Activated T-cell treated with anti-CD3 and anti-CD28 coated beads, Interleukin-2, amount 50 U/mL, for 24 hours (primary cell): ENCODE measurements at regions not wholly inside any gene's neighbourhood (a gene's known extent, or its start where the extent isn't known, plus 50 kb on each side); places are given as distances from the start of the nearest gene placed in this dataset.
"Not testable (repeated sequence)": the region's sequence is repeated elsewhere in the genome, so short reads cannot be mapped to it uniquely, and the experiment has no call there.

Experiments
- DNase-seq: peaks from one replicate; pipeline ENCODE4 v3.0.0-alpha.2; 2020
- H3K27ac Mint-ChIP-seq: 2 replicates; pipeline ENCODE4 v1.8.0; 2020; ENCODE audit warnings: mild to moderate bottlenecking, mixed read lengths
- H3K27me3 Mint-ChIP-seq: 2 replicates; pipeline ENCODE4 v1.8.0; 2020; ENCODE audit warnings: mixed read lengths
- H3K36me3 Mint-ChIP-seq: 2 replicates; pipeline ENCODE4 v1.8.0; 2020; ENCODE audit warnings: low read depth, mixed read lengths
- H3K4me1 Mint-ChIP-seq: 2 replicates; pipeline ENCODE4 v1.8.0; 2020; ENCODE audit warnings: low read depth, mixed read lengths
- H3K4me3 Mint-ChIP-seq: 2 replicates; pipeline ENCODE4 v1.8.0; 2020; ENCODE audit warnings: mild to moderate bottlenecking, moderate library complexity, mixed read lengths
- H3K9me3 Mint-ChIP-seq: 2 replicates; pipeline ENCODE4 v1.8.0; 2020; ENCODE audit warnings: mixed read lengths

DNA sequence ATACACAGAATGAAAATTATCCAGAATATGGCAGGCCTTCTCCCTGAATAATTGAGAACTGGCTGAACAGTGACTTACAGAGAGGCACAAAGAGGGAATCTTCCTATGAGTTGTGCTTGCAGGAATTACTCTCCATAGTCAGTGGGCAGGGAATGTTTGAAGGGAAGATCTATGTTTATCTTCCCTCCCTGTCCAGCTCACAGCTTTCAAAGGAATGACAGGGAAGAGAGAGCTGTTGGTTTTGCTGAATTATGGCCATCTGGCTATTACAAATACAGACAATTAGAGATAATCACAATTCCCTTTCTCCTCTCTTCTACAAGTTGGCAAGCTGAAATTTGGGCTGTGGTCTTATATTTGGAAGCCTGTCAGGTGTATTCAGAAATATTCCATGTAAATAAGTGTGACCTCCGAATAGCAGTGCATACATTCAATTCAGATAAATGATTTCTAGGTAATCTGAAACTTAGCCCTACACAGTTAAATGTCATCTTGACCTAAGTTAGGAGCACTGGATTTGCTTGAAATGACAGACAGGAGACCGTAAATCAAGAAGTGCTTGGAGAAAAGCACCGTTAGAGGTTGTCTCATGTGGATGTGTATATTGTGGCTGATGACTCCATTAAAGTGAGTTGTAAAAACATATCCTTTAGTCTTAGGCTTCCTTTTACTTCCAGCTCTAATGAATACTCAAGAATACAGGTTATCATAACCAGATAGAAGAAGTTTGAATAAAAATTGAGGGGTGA lies 136.8 kb downstream of the C4orf33 start:
- Mint-ChIP-seq H3K27ac (no peak overlapping the region), H3K9me3 (no peaks in the 10 kb centered on the region), H3K27me3 (peaks cover 17% of the 10 kb centered on the region), H3K36me3 (no peaks in the 10 kb centered on the region), H3K4me1 (no peaks in the 10 kb centered on the region), H3K4me3 (no peak overlapping the region)
- DNase-seq, result no peak

DNA sequence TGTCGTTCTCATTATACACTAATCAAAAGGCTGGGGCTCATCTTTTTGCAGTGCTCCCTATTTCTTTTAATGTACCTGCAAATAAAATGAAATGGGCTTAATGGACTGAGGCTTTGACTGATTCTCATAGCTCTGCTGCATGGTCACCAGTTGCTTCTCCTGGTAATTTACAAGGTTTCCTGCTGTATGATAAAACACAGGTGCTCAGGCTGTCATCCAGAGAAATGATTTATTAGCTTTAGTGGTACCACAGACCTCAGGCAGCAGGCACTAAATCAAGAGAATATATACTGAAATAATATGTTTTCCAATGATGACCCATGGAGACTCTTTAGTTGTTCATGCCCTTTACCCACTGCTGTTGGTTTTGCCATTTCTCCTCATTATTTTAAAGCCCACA lies 137.7 kb downstream of the C4orf33 start:
- Mint-ChIP-seq H3K36me3 (no peaks in the 10 kb centered on the region), H3K27ac (no peak overlapping the region), H3K9me3 (no peaks in the 10 kb centered on the region), H3K4me3 (no peak overlapping the region), H3K27me3 (peaks cover 15% of the 10 kb centered on the region), H3K4me1 (no peaks in the 10 kb centered on the region)
- no peak for DNase-seq

DNA sequence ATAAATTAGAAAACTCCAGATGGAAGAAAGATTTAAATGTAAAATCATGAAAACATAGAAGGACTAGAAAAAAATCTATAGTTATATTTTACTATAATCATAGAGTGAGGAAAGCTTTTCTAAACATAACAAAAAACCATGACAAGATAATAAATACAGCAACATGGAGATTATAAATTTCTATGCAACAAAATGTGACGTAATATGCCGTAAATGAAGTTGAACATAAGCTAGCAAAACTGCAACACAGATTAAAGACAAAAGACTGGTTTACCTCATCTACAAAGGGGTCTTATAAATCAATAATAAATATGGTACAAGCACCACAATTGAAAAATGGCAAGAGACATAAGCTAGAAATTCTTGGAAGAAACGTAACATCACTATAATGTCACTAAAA lies 140.4 kb downstream of the C4orf33 start:
- Mint-ChIP-seq H3K9me3 (no peaks in the 10 kb centered on the region), H3K27me3 (peaks cover 3% of the 10 kb centered on the region)
- no peak for DNase-seq

DNA sequence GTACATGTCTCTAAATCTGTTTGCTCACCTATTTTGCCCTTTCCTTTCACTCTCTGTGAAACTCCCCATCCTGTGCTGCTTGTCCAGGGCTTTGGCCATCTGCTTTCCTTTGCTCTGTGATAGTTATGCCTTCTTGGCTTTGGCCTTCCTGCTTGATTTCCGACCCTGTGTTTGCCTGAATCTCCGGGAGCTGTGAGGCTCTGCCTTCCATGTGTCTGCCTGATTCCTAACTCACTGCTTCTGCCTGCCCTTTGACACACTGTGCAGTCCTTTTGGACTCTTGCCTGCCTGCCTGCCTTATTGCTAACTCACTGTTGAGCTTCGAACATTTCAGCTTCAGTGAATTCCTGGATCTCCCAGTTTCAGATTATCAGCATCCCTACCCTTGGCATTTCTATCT lies 143.1 kb downstream of the C4orf33 start:
- H3K4me3 Mint-ChIP-seq, result no peak overlapping the region
- no peaks in the 10 kb centered on the region for H3K4me1 Mint-ChIP-seq
- H3K27ac Mint-ChIP-seq, result no peak overlapping the region
- H3K9me3 Mint-ChIP-seq, result no peaks in the 10 kb centered on the region
- DNase-seq, result no peak
- no peaks in the 10 kb centered on the region for H3K36me3 Mint-ChIP-seq
- H3K27me3 Mint-ChIP-seq, result peaks cover 3% of the 10 kb centered on the region

More for the DNA sequence above, 140.4 kb downstream of the C4orf33 start:
- Mint-ChIP-seq H3K36me3 (no peaks in the 10 kb centered on the region), H3K4me3 (no peak overlapping the region), H3K4me1 (no peaks in the 10 kb centered on the region), H3K27ac (no peak overlapping the region)

DNA sequence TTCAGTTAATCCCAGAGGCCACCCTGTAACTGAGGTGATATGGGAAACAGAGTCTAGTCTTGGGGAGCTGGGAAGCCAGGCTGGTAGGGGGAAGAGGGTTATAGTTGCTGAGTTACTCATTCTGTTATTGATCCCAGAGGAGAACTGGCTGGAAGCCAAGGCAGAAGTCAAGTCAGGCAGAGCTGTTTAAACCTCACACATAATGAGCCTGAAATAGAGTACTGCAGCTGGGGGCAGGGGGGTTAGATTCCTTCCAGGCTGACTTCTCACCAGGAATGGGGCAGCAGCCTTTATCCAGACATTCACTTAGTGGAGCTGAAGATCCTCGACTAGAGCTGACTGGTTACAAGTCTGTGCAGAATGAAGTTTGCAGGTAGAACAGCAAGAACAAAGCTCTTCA lies 144.9 kb downstream of the C4orf33 start:
- H3K36me3 Mint-ChIP-seq, result no peaks in the 10 kb centered on the region
- no peak for DNase-seq
- H3K4me3 Mint-ChIP-seq, result no peak overlapping the region
- H3K9me3 Mint-ChIP-seq, result no peaks in the 10 kb centered on the region
- no peaks in the 10 kb centered on the region for H3K4me1 Mint-ChIP-seq
- H3K27me3 Mint-ChIP-seq, result peaks cover 6% of the 10 kb centered on the region
- H3K27ac Mint-ChIP-seq, result no peak overlapping the region

DNA sequence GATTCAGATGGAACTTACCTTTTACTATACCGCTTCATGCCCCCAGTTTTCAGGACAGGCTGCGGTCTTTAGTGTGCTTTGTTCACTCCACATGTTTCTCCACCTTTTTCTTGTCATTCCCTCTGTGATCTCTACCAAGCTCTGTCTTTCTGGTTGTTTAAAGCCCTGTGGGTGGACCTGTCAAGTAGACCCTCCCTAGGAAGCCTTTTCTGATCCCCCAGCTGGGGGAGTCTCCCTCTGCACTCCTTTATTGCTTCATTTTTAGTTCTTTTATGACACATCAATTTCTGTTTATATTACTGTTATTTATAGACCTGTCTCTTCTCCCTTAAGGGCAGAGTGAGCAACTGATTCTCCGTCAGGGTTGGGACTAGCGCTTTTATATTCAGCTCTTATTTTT lies 150.2 kb downstream of the C4orf33 start:
- H3K27ac Mint-ChIP-seq, result no peak overlapping the region
- H3K27me3 Mint-ChIP-seq, result peaks cover 5% of the 10 kb centered on the region
- no peak overlapping the region for H3K4me3 Mint-ChIP-seq
- no peaks in the 10 kb centered on the region for H3K4me1 Mint-ChIP-seq
- no peaks in the 10 kb centered on the region for H3K36me3 Mint-ChIP-seq
- H3K9me3 Mint-ChIP-seq, result no peaks in the 10 kb centered on the region
- no peak for DNase-seq

DNA sequence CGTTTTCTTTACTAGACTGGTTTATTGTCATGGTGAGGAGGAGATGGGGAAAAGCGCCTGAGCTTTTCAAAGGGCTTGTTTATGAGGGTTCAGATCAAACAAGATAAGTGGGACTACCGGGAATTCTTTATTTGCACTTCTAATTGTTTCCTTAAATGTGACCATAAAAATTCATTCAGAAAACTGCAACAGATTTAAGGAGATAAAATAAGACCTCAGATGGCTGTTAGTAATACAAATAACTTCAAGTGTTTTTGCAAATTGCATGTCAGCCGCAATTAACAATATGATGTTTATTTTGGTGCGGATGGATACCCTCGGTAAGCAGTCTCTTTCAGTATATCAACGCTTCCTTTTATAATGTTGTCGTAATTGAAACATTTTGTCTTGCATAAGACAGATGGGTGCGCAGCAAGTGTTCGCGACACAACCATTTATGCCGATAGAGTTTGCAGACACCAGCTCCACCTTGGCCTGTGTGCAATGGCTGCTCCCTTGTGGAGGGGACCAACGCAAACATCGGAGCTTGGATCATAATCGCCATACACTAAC lies 151.0 kb downstream of the C4orf33 start:
- no peak for DNase-seq
- Mint-ChIP-seq H3K9me3 (no peaks in the 10 kb centered on the region), H3K4me1 (no peaks in the 10 kb centered on the region), H3K27ac (no peak overlapping the region), H3K4me3 (no peak overlapping the region), H3K36me3 (no peaks in the 10 kb centered on the region), H3K27me3 (peaks cover 6% of the 10 kb centered on the region)

DNA sequence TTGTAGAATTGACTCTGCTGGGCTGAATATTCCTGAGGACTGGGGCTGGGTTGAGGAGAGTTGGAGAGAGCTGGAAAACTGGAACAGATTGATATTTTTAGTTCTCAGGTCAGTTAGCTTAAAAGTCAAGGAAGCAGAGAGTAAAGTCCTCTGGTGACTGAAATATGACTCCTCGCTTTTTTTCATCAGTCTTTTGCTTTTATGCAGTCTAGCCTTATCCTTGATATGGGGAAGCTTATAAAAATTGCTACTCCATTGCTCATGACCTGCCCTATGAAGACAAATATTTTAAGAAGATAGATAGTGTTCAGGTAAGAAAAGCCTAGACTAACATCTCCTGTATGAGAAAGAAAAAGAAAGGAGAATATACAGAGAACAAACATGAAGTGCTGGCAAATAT lies 152.7 kb downstream of the C4orf33 start:
- DNase-seq, result no peak
- H3K27ac Mint-ChIP-seq, result no peak overlapping the region
- no peak overlapping the region for H3K4me3 Mint-ChIP-seq
- no peaks in the 10 kb centered on the region for H3K4me1 Mint-ChIP-seq
- no peaks in the 10 kb centered on the region for H3K9me3 Mint-ChIP-seq
- peaks cover 13% of the 10 kb centered on the region for H3K27me3 Mint-ChIP-seq
- no peaks in the 10 kb centered on the region for H3K36me3 Mint-ChIP-seq

DNA sequence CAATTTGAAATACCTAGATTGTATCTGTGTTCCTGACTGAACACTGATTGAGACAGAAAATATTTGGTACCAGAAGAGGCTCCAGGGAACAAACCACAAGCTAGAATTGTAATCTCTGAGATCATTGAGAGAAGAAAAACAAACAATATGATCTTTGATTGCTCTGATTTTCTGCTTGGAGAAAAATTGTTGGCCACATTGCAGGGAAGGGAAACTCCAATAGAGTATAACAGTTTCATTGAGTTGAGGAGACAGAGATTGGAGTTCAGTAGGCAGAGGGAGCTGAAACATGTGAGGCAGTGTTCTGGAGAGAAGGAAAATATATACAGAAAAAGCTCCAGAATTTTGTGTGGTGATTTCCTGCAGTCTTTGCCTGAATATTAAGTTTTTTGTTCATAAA lies 158.2 kb downstream of the C4orf33 start:
- Mint-ChIP-seq H3K9me3 (no peaks in the 10 kb centered on the region), H3K36me3 (no peaks in the 10 kb centered on the region), H3K4me1 (no peaks in the 10 kb centered on the region), H3K4me3 (no peak overlapping the region), H3K27me3 (peaks cover 25% of the 10 kb centered on the region), H3K27ac (no peak overlapping the region)
- DNase-seq, result no peak

DNA sequence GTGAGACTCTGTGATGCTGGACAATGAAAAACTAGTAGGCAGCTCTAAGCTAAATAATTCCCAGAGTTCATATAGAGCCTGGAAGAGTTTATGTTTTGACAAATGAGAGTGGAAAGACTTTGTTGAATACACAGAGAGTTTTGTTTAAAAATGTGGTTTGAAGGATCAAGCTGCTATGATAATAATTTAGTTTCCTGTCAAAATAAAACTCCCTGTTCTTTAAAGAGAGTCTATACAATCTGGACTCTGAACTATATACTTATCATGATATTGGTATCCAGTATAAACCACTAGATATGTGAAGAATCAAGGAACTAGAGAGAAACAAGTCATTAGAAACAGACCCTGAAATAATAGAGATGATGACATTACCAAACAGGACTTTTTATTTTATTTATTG lies 158.6 kb downstream of the C4orf33 start:
- Mint-ChIP-seq H3K36me3 (no peaks in the 10 kb centered on the region), H3K9me3 (no peaks in the 10 kb centered on the region), H3K27ac (no peak overlapping the region), H3K4me1 (no peaks in the 10 kb centered on the region), H3K27me3 (peaks cover 25% of the 10 kb centered on the region), H3K4me3 (no peak overlapping the region)
- no peak for DNase-seq

DNA sequence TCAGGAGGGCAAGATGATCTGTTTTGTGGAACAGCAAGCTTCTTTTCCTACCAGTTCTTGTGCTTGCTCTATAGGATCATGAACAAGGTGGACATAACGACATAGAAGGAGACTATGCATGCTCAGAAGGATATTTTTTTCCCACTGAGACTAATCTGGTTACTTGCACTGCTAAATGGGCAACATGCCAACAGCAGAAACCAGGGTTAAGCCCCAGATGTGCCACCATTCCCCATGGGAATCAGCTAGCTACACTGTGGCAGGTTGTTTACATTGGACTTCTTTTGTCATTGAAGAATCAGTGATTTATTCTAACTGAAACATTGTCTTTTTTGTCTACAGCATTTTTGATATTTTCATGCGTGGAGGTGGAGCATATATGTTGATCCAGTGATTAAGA lies 165.6 kb downstream of the C4orf33 start:
- peaks cover 9% of the 10 kb centered on the region for H3K4me1 Mint-ChIP-seq

DNA sequence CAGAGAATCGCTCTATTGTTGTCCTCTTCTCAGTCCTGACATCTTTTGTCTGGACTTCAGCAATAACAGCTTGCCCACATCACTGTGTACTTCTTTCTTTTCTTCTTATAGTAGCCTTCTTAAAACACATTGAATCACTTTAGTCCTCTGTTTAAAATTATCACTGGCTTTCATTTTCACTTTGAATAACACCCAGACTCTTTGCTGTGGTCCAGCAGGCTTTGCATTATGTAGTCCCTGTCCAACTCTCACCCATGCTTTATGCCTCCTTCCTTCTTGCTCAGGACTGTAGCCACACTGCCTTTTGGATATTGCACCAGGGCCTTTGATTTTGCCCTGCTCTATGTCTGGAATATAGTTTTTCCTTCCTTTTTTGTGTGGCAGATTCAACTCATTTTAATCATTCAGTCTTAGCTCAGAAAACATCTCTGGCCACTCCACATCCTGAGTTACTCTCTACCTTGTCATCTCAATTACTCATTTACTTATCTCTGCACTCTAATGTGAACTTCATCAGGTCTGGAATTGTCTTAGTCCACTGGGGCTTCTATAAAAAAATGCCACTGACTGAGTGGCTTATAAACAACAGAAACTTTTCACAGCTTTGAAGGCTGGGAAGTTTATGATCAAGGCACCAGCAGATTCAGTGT lies 168.2 kb downstream of the C4orf33 start:
- Mint-ChIP-seq H3K27ac (no peak overlapping the region), H3K4me3 (no peak overlapping the region), H3K27me3 (no peaks in the 10 kb centered on the region), H3K9me3 (no peaks in the 10 kb centered on the region), H3K36me3 (no peaks in the 10 kb centered on the region), H3K4me1 (peaks cover 9% of the 10 kb centered on the region)
- no peak for DNase-seq

More for the DNA sequence above, 165.6 kb downstream of the C4orf33 start:
- Mint-ChIP-seq H3K4me3 (no peak overlapping the region), H3K36me3 (no peaks in the 10 kb centered on the region), H3K27ac (no peak overlapping the region), H3K27me3 (peaks cover 2% of the 10 kb centered on the region), H3K9me3 (no peaks in the 10 kb centered on the region)
- no peak for DNase-seq

DNA sequence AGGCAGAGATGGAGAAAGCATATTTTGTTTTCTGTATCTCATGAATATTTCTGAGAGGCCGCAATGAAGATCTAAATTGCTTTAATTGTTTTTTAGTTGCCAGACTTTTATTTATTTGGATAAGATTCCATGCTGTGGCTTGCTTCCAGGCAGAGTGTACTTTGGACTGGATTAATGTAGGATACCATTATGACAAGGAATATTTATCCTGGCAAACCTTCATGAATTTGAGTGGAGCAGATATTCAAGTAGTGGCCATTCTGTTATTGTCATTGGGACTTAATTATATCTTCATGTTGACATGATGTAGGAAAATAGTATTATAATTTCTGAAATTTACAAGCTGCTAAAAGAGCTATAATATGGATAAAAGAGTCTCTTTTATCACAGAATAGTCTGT lies 182.9 kb downstream of the C4orf33 start:
- H3K4me1 Mint-ChIP-seq, result no peaks in the 10 kb centered on the region
- H3K9me3 Mint-ChIP-seq, result no peaks in the 10 kb centered on the region
- H3K36me3 Mint-ChIP-seq, result no peaks in the 10 kb centered on the region
- no peak overlapping the region for H3K27ac Mint-ChIP-seq
- no peak for DNase-seq
- H3K27me3 Mint-ChIP-seq, result peaks cover 3% of the 10 kb centered on the region
- H3K4me3 Mint-ChIP-seq, result no peak overlapping the region

DNA sequence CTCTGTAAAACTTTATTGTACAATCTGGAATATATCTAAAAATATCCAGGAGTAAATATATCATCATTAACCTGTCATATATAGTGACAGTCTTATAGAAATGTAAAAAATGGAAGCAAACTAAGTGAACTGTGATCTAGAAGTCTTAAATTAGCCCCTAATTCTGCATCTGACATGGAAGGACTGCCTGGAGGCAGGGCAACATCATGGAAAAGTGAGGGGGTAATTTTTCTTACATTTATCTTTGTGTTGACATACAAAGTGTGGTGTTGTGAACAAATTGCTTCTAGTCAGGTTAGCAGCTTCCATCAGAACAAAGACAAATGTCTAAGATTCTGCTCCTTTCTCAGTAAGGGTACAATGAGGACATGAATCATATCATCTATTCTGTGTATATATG lies 186.3 kb downstream of the C4orf33 start:
- Mint-ChIP-seq H3K4me1 (no peaks in the 10 kb centered on the region), H3K27me3 (peaks cover 3% of the 10 kb centered on the region), H3K4me3 (no peak overlapping the region)

DNA sequence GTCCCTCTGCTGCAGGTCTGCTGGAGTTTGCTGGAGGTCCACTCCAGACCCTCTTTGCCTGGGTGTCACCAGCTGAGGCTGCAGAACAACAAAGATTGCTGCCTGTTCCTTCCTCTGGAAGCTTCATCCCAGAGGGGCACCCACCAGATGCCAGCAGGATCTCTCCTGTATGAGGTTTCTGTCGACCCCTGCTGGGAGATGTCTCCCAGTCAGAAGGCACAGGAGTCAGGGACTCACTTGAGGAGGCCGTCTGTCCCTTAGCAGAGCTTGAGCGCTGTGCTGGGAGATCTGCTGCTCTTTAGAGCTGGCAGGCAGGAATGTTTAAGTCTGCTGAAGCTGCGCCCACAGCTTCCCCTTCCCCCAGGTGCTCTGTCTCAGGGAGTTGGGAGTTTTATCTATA lies 196.2 kb downstream of the C4orf33 start:
- not testable (repeated sequence) for H3K27ac Mint-ChIP-seq, H3K4me3 Mint-ChIP-seq, H3K9me3 Mint-ChIP-seq, H3K27me3 Mint-ChIP-seq, H3K4me1 Mint-ChIP-seq, H3K36me3 Mint-ChIP-seq, DNase-seq

More for the DNA sequence above, 186.3 kb downstream of the C4orf33 start:
- H3K36me3 Mint-ChIP-seq, result no peaks in the 10 kb centered on the region
- no peaks in the 10 kb centered on the region for H3K9me3 Mint-ChIP-seq
- DNase-seq, result no peak
- no peak overlapping the region for H3K27ac Mint-ChIP-seq
